HepG2 (cell line): ENCODE measurements at regions not wholly inside any gene's neighbourhood (a gene's known extent, or its start where the extent isn't known, plus 50 kb on each side); places are given as distances from the start of the nearest gene placed in this dataset.

Experiments
- AKNA ChIP-seq: sonication (generic); formaldehyde crosslinking; IDR thresholded peaks from 2 replicates; pipeline ENCODE4 v1.4.0; 2020; ENCODE audit warnings: missing genetic modification reagents, borderline replicate concordance
- ARNT ChIP-seq: fragments of 450-650 bp; IDR thresholded peaks from 2 replicates; pipeline ENCODE4 v1.6.1; 2017
- GMEB2 ChIP-seq: IDR thresholded peaks from 2 replicates; pipeline ENCODE4 v1.6.1; 2016; ENCODE audit warnings: missing biosample characterization, missing genetic modification reagents, low read depth
- HNRNPLL ChIP-seq: fragments of 200-400 bp; formaldehyde crosslinking; IDR thresholded peaks from 2 replicates; pipeline ENCODE4 v1.6.1; 2017; ENCODE audit warnings: mild to moderate bottlenecking, low read depth, low read length; ENCODE audit not compliant: poor library complexity, severe bottlenecking
- NPAS2 ChIP-seq: sonication (generic); formaldehyde crosslinking; IDR thresholded peaks from 2 replicates; pipeline ENCODE4 v1.8.0; 2022; ENCODE audit warnings: mild to moderate bottlenecking, missing genetic modification reagents, borderline replicate concordance
- SKI ChIP-seq: fragments of 450-650 bp; IDR thresholded peaks from one replicate; pipeline ENCODE4 v1.6.1; 2018; ENCODE audit warnings: mild to moderate bottlenecking; ENCODE audit not compliant: partially characterized antibody
- SUZ12 ChIP-seq: fragments of 150-350 bp; IDR thresholded peaks from 2 replicates; pipeline ENCODE4 v1.6.1; 2014; ENCODE audit warnings: low read depth, low read length
- ZNF33B ChIP-seq: sonication (generic); formaldehyde crosslinking; IDR thresholded peaks from 2 replicates; pipeline ENCODE4 v1.5.1; 2020; ENCODE audit warnings: mild to moderate bottlenecking, missing genetic modification reagents
- ZNF446 ChIP-seq: sonication (generic); formaldehyde crosslinking; IDR thresholded peaks from 2 replicates; pipeline ENCODE4 v1.5.0; 2020; ENCODE audit warnings: mild to moderate bottlenecking, missing genetic modification reagents
- ZNF598 ChIP-seq: sonication (generic); formaldehyde crosslinking; IDR thresholded peaks from 2 replicates; pipeline ENCODE4 v1.5.1; 2020; ENCODE audit warnings: mild to moderate bottlenecking, missing genetic modification reagents, borderline replicate concordance
- ZUFSP ChIP-seq: sonication (generic); formaldehyde crosslinking; IDR thresholded peaks from 2 replicates; pipeline ENCODE4 v1.9.0; 2021; ENCODE audit warnings: missing genetic modification reagents, mild to moderate bottlenecking, borderline replicate concordance

DNA sequence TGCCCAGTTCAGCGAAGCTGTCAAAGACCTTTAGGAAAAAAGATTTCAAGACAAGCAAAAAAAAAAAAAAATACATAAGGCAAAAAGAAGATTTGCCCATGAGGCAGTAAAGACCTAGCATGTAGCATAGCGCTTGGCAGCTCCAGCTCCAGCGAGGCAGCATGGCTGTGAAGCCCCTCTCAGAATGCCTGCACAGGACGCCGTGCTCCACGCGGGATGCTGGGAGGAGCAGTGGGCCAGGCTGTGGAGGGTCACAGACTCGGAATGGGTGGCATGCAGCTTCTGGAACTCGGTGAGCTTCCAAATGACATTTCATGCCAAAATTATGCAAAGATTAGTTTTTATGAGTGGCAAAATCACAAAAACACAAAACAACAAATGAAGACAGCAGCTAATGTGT is 267.3 kb downstream of the ZNF516 start (continued):
- TF ChIP-seq AKNA (no peak), NPAS2 (CRISPR knock-in tag) (no peak), ZNF33B (CRISPR knock-in tag) (no peak), GMEB2 (CRISPR knock-in tag) (no peak), SUZ12 (no peak), ZUFSP (CRISPR knock-in tag) (no peak), ZNF446 (CRISPR knock-in tag) (no peak), SKI (no peak), ARNT (no peak), HNRNPLL (no peak), ZNF598 (no peak)
- TF ChIP-seq, all 625 proteins: peak for 0
